Choroid plexus epithelial cell (primary cell): ENCODE measurements at regions not wholly inside any gene's neighbourhood (a gene's known extent, or its start where the extent isn't known, plus 50 kb on each side); places are given as distances from the start of the nearest gene placed in this dataset.

Experiments used
- DNase-seq: peaks from one replicate; pipeline ENCODE4 v3.0.0-alpha.2; 2010; ENCODE audit warnings: low read depth
- H3K4me3 ChIP-seq: 2 replicates; pipeline ENCODE4 v1.5.1; 2011; ENCODE audit warnings: low read depth, mild to moderate bottlenecking, control low read depth, low read length, moderate library complexity
- TF ChIP-seq, protein P1 (sequence below): conservative IDR thresholded peaks from 2 replicates; pipeline ENCODE4 v1.5.1; 2011; ENCODE audit warnings: low read depth, mild to moderate bottlenecking, control low read depth, inconsistent platforms, low read length, moderate library complexity

- DNase-seq: peak; percentile 50
- TF ChIP-seq, protein P1, sequence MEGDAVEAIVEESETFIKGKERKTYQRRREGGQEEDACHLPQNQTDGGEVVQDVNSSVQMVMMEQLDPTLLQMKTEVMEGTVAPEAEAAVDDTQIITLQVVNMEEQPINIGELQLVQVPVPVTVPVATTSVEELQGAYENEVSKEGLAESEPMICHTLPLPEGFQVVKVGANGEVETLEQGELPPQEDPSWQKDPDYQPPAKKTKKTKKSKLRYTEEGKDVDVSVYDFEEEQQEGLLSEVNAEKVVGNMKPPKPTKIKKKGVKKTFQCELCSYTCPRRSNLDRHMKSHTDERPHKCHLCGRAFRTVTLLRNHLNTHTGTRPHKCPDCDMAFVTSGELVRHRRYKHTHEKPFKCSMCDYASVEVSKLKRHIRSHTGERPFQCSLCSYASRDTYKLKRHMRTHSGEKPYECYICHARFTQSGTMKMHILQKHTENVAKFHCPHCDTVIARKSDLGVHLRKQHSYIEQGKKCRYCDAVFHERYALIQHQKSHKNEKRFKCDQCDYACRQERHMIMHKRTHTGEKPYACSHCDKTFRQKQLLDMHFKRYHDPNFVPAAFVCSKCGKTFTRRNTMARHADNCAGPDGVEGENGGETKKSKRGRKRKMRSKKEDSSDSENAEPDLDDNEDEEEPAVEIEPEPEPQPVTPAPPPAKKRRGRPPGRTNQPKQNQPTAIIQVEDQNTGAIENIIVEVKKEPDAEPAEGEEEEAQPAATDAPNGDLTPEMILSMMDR: no peak
- no peak overlapping the region for H3K4me3 ChIP-seq
These were observed 121.8 kb upstream of the TMEM47 start for GRCh38 chrX:34778916-34779315.

- TF ChIP-seq, protein P1: no peak
- DNase-seq: no peak
- no peak overlapping the region for H3K4me3 ChIP-seq
These were observed 132.9 kb upstream of the TMEM47 start for GRCh38 chrX:34790026-34790425.

GRCh38 chrX:34805951-34806350 is 136.6 kb upstream of the FAM47B start:
- no peak overlapping the region for H3K4me3 ChIP-seq
- TF ChIP-seq, protein P1: no peak
- DNase-seq: peak; percentile 2

DNA sequence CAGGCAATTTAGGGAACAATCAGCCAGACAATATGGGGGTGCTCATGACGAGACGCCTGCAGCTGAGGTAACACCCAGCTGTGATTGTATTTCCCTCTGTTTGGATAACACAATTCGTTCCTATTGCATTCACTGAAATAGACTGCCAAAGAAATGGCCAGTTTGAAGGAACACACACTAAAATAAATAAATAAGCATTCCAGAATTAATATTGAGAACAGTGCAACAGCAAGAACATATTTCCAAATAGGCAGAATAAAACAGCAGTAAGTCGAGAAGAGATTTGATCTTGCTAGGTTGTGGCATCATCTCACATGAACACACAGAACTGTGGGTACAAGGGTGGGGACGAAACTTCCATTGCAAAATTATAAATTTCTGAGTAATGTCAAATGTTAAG is 133.5 kb upstream of the FAM47B start:
- H3K4me3 ChIP-seq: no peak overlapping the region
- TF ChIP-seq, protein P1: no peak
- DNase-seq: peak; percentile 15

DNA sequence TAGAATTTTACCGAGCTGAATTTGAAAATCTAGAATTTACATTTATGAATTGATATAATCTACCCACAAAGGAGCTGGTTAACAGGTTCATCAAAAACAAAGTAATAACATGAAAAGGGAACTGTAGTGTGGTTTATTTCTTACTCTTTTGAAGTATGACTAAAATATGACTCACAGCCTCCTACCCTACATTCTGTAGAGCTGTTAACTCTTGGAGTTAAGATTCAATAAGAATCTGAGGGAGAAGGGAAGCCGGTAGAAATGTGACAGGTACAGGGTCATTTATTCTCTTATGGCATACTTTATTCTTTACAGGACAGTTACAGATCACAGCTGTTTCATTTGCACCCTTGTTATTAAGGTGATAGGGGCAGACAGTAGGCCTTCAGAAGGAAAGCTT is 132.2 kb upstream of the FAM47B start:
- TF ChIP-seq, protein P1: no peak
- DNase-seq: peak; percentile 45
- H3K4me3 ChIP-seq: no peak overlapping the region

DNA sequence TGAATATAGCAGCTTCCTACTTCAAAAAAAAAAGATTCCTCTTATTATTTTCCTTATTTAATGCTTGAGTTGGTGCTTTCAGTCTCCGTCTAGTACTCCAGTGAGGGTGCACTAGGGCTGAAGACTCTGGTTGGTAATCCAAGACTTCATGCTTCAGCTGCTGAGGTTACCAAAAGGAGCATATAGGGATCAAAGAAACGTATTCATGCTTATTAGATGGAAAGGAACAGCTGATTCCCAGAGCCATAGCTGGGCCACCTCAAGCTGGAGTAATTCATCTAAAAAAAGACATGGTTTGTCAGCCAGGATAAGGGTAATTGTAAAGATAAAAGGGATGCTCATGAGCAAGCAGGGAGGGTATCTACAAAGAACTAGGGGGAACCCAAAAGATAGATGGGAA is 131.7 kb upstream of the FAM47B start:
- no peak overlapping the region for H3K4me3 ChIP-seq
- no peak for DNase-seq
- TF ChIP-seq, protein P1: no peak

- TF ChIP-seq, protein P1: no peak
- peak; percentile 22 for DNase-seq
- no peak overlapping the region for H3K4me3 ChIP-seq
These were observed 129.0 kb upstream of the FAM47B start for GRCh38 chrX:34813618-34814017.
